ENCODE measurements at regions not wholly inside any gene's neighbourhood (a gene's known extent, or its start where the extent isn't known, plus 50 kb on each side); places are given as distances from the start of the nearest gene placed in this dataset.

DNA sequence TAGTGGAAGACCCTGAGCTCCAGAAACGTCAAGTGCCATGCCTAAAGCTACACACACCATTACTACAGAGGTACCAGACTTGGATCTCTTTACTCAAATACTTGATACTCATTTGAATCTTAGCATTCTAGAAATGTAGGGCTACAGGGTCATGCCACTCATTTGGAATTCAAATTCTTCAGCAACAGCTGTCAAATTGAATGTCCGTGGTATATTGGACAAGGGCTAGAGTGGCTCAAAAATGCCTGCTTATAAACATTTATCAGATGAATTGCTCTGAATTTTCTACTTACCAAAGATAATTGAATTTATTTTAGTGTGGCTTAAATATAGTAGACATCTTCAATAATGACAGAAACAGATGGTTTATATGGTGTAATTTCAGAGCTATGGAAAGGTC is 669.7 kb downstream of the SLC4A3 start:
- no peaks in the 10 kb centered on the region; a peak in 1 of 7 replicates for H3K36me3 Mint-ChIP-seq (ENCODE audit: insufficient read depth in 1 of 3, low read depth in 3 of 3)
- no peak overlapping the region for H3K27ac ChIP-seq (ENCODE audit: insufficient read length, low read depth, low read length)
- no peak overlapping the region for H3K4ac ChIP-seq (ENCODE audit: low read depth, low read length)
- H3K79me1 ChIP-seq (ENCODE audit: insufficient read depth, low read depth, low read length, poor library complexity, severe bottlenecking): no peaks in the 10 kb centered on the region
- H3K23ac ChIP-seq (ENCODE audit: insufficient read length, low read depth, low read length): no peak overlapping the region
- no peak overlapping the region for H2BK5ac ChIP-seq (ENCODE audit: insufficient read length, low read length)
- DNase-seq: no peak
- H3K9me3 Mint-ChIP-seq: no peaks in the 10 kb centered on the region; a peak in 2 of 5 replicates
- H2BK20ac ChIP-seq (ENCODE audit: low read depth, low read length, poor library complexity, severe bottlenecking): no peak overlapping the region
- WGBS (ENCODE audit: extremely low coverage, insufficient read length, low lambda C conversion rate): no CpG with 5 or more reads among the region's 2 CpGs
- H4K20me1 ChIP-seq (ENCODE audit: control insufficient read depth, insufficient read depth, insufficient read length): no peaks in the 10 kb centered on the region
- H2BK12ac ChIP-seq (ENCODE audit: insufficient read length, low read depth, low read length): no peak overlapping the region
- H4K5ac ChIP-seq (ENCODE audit: insufficient read length, low read depth, low read length): no peak overlapping the region
- no peak overlapping the region for H4K8ac ChIP-seq (replicated peaks; ENCODE audit: insufficient read length, low read depth, low read length)
- no peak overlapping the region for H2AK5ac ChIP-seq (ENCODE audit: insufficient read length, low read length)
- H3T11ph ChIP-seq (ENCODE audit: low read length): no peak overlapping the region
- peaks cover 4 to 9% of the 10 kb centered on the region in 2 experiments for H3K4me1 Mint-ChIP-seq
- no peak overlapping the region for H3K14ac ChIP-seq (ENCODE audit: insufficient read depth, low read length)
- no peak overlapping the region for H3K4me2 ChIP-seq (ENCODE audit: insufficient read depth, insufficient read length, low read length)
- no peak overlapping the region for H3K18ac ChIP-seq (ENCODE audit: insufficient read length, low read depth, low read length)
- H3K79me2 ChIP-seq (ENCODE audit: insufficient read depth, low read length): no peaks in the 10 kb centered on the region
- no peak overlapping the region for H3K27ac Mint-ChIP-seq
- H3K9ac ChIP-seq (ENCODE audit: extremely low read depth, insufficient read length, low read length): no peak overlapping the region
- H3K56ac ChIP-seq (ENCODE audit: insufficient read length, low read depth, low read length): no peak overlapping the region
- TF ChIP-seq, protein P1, sequence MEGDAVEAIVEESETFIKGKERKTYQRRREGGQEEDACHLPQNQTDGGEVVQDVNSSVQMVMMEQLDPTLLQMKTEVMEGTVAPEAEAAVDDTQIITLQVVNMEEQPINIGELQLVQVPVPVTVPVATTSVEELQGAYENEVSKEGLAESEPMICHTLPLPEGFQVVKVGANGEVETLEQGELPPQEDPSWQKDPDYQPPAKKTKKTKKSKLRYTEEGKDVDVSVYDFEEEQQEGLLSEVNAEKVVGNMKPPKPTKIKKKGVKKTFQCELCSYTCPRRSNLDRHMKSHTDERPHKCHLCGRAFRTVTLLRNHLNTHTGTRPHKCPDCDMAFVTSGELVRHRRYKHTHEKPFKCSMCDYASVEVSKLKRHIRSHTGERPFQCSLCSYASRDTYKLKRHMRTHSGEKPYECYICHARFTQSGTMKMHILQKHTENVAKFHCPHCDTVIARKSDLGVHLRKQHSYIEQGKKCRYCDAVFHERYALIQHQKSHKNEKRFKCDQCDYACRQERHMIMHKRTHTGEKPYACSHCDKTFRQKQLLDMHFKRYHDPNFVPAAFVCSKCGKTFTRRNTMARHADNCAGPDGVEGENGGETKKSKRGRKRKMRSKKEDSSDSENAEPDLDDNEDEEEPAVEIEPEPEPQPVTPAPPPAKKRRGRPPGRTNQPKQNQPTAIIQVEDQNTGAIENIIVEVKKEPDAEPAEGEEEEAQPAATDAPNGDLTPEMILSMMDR (conservative IDR thresholded peaks at IDR 0.05): no peak
- H3K23me2 ChIP-seq (ENCODE audit: insufficient read length, low read depth, low read length, poor library complexity, severe bottlenecking): no peaks in the 10 kb centered on the region
- H4K91ac ChIP-seq (ENCODE audit: insufficient read length, low read depth, low read length): no peak overlapping the region
- peaks cover 54% of the 10 kb centered on the region for H3K27me3 Mint-ChIP-seq (ENCODE audit: low read depth)
- no peak overlapping the region for H2BK120ac ChIP-seq (ENCODE audit: low read depth, low read length, poor library complexity, severe bottlenecking)
- H2BK15ac ChIP-seq (ENCODE audit: low read depth, low read length): no peak overlapping the region
- H3K4me3 Mint-ChIP-seq: no peak overlapping the region
- no peak overlapping the region for H2AFZ ChIP-seq (ENCODE audit: low read length)
- no peaks in the 10 kb centered on the region for H3K4me1 ChIP-seq (ENCODE audit: insufficient read depth, low read length)
- H3K9me3 ChIP-seq (ENCODE audit: control insufficient read depth, low read depth, low read length): no peaks in the 10 kb centered on the region
- H3K27me3 ChIP-seq (ENCODE audit: insufficient read depth, low read length): no peaks in the 10 kb centered on the region
